HG02763 (cell line): ENCODE measurements at regions not wholly inside any gene's neighbourhood (a gene's known extent, or its start where the extent isn't known, plus 50 kb on each side); places are given as distances from the start of the nearest gene placed in this dataset.

Experiments used
- ATAC-seq: cut with Tn5 transposase; IDR thresholded peaks from one replicate; pipeline ENCODE4 v1.9.1; 2021; ENCODE audit warnings: mild to moderate bottlenecking, moderate library complexity; ENCODE audit not compliant: unreplicated experiment

DNA sequence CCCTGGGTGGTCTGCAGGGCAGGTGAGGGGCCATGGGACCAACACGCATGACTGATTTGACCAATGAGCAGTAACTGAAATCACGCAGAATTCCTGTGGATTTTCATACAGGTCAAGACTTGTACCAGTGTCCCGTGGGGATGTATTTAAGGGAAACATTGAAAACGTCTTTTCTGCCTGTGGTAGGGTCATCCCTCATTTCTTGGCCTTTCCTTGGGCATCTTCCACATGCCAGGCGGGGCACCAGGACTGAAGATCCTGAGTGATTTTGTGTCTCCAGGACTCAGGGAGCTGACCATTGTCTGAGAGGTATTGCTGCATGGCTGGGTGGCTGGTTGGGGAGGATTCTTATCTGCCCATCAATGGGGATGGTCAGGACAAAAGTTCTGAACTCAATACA is 289.0 kb downstream of the GLRX3 start:
- no peak for ATAC-seq

DNA sequence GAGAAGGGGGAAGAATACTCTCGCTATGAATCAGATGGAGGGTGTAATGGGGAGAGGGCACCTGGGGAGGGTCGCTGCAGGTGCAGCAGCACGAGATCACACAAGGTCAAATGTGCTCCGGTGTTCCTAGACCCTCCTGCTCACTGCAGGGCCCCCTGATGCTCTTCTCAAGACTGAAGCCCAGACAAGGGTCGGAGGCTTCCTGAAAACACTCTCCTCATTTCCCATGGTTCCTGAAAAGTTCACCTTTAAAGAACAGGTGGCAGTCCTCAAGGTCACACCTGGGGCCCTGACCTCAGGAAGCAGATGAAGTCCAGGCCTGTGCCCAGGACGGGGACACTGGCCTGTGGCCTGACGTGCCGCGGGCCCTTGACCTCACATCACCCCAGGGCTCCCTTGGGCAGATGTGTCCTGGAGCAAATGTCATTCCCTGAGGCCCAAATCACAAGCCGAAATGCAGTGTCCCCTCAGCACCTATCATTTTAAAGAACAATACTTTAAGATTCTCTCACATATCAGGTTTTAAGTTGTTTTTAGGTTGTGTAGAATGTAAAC is 289.8 kb downstream of the GLRX3 start:
- no peak for ATAC-seq

DNA sequence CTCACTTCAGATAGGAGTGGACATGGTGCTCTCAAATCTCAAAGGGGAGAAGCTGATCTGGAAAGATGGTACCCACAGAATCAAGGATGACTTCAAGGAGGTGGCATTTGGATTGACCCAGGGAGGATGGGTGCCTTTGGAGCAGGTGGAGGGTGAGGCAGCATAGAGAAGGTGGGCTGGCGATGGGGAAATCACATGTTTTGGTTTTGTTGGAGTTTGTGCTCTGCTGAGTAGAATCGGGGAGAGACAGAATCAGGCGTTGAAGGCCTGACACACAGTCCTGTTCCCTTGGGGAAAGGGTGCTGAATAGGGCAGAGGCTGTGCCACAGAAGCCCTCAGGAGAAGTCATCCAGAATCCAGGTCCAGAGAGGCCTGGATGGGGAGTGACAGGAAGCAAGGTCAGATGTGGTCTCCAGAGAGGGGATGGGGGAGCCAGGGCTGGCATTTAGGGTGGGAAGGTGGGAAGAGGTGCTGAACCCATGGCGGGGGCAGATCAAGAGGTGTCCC is 291.1 kb downstream of the GLRX3 start:
- ATAC-seq = no peak

DNA sequence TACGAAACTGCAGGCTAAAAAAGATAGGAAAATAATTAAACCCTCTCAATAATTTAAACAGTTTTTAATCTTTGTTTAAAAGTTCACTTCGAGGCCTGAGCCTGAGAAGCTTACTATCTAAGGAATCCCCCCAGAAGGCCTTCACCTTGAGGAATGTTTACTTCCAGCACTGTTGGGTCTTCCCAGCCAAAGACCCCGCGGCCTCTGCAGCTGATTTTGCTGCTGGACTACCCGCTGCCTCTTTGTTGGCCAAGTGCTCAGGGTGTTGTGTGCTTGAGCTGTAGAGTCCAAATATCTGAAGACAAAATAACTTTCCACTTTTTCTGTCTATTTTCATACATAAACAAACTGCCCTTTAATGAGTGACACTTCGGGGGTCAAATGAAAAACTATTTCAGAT is 292.7 kb downstream of the GLRX3 start:
- no peak for ATAC-seq

DNA sequence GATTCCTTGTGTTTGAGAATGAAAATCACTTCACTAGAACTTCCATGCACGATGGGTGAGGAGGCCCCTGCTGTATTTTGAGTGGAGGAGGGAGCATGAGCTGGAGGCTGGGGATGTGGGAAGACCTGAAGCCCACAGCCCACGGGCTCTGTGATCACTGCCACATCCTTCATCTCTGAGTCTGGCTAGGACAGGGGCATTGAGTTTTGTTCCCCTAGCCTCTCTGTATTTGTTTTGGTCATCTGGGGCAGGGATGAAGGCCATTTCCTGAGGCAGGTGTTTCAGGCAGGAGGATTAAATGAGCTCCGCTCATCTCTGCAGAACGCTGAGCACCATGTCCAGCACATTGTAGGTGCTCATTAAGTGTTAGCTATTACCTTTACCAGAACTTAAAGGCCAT is 293.6 kb downstream of the GLRX3 start:
- no peak for ATAC-seq

DNA sequence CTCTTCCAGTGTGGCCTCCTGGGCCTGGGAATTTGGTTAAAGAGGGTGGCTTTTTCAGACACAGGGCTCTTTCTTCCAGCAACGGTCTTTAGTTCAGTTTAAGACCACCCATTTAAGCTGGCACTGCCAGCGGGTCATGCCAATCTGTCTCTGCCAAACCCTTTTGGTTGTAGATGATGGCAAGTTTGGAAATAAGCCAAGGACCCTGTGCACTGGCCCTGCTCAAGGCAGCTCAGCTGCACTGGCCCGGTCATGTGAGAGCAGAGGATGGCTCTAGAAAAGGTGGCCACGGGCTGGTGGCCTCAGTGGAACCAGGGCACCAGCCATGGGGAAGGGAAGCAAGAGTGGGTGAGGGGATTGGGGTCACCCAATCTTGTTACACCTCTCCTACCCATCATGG is 294.1 kb downstream of the GLRX3 start:
- ATAC-seq = no peak

DNA sequence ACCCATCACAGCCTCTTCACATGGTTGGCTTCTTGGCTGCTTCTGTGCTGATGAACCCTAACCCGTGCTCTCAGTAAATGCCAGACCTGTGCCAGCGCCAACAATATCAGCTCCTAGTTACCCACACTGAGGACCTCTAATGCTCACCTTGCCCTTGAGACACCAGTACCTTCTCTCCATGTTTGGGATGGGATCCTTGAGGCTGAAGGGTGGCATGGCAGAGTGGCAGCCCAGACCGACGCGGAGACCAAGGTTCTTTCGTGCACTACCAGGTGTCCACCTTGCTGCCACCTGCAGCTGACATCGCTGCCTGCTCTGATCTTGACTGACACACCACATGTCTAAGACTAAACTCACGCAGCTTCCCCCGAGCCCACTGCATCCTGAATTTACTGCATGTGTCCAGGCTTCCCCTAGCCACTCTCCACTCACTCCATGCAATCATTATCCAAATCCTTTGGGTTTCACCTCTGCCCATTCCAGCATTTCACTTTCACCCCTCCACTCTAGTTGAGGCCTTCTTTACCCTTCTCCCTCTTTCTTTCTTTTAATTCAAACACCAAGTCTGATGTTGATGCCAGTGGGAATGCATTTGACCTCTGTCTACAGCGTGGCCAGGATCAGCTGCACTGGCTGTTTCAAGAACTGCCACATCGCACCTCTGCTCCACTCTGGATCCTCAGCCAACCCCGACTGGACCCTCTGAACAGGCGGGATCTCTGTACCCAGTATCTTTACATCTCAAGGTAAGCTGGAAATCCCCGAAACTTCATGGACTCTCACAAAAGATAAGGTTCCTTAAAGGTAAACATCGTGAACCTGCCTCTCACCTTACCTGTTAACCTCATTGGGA is 294.9 kb downstream of the GLRX3 start:
- no peak for ATAC-seq

DNA sequence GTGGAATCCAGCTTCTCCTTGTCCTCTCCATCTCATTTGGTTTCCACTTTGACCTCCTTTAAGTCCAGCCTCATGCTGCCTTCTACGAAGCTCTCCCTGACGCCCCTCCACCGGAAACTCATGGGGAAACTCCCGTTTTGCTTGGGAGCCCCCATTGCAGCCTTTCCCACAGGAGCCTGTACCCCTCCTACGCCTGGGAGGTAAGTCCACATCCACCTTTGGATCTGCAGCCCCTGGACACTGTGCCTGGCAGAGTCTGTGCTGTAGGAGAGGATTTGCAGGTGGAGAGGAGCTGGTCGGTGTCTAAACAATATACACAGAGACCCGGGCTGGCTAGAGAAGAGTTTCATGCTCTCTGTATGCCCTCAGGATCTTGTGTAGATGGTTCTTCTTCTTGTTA is 296.1 kb downstream of the GLRX3 start:
- ATAC-seq = no peak

DNA sequence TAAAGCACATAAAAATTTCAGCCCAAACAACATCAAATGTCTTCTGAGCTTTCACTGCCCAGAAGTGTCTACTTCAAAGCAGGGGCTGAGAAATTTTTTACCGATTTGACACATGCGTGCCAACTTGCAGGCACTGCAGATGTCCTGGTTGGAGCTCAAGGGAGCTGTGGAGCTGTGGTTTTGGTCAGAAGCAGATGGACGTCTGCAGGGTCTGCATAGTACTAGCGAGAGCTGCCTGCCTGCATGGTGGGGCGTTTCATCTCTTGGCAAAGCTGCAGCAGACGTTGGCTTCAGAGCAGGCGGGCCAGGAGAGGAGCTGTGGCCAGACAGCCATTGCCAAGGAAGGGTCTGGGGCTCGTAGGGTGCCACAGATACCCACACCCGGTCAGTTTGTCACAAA is 296.7 kb downstream of the GLRX3 start:
- no peak for ATAC-seq

DNA sequence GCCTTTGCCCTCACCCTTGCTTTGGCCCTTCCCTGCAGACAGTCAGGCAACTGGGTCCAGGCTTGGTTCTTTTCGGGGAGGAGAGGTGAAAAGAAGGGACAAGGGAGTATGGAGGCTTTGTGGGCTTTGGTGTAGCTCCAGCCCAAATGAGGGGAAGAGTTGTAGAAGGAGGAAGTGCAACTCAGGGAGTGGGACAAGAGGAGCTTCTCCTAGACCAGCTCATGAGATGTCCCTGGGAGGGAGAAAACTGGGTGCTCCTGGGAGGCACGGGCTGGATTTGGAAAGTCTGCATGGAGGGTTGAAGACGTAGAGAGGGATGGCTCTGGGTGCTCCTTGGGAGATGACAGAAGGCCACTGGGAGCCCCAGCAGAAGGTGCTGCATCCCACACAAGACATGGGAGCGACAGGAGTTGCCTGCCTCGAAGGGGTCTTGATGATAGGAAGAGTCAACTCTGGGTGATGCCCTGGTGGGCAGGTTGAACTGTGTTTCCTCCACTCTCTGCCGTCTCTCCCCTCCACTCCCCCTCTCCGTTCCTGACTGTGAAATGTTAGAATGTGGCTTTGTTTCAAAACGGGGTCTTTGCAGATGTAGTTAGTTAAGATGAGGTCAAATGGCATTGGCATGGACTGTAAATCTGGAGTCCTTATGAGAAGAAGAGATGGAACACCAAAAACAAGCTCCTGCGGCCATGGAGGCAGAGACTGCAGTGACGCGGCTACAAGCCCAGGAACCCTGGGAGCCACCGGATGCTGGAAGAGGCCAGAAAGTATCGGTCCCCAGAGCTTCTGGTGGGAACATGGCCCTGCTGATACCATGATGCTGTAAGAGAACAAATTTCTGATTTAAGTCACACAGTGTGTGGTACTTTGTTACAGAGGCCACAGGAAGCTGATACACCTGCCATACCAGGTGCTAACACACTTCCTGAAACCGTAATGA is 298.5 kb downstream of the GLRX3 start:
- ATAC-seq = no peak

DNA sequence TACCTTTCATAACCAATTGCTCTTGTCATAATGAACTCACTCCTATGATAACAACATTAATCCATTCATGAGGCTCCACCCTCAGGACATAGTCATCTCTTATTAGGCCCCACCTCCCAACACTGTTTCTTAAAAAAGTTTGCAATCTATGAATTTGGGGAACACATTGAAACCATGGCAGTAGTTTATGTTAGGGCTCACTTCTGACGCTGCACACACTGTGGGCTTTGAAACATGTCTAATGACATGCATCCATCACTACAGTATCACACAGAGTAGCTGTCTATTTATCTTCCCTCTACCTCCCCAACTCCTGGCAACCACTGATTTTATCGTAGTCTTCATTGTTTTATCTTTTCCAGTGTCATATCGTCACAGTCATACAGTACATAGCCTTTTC is 299.8 kb downstream of the GLRX3 start:
- no peak for ATAC-seq

DNA sequence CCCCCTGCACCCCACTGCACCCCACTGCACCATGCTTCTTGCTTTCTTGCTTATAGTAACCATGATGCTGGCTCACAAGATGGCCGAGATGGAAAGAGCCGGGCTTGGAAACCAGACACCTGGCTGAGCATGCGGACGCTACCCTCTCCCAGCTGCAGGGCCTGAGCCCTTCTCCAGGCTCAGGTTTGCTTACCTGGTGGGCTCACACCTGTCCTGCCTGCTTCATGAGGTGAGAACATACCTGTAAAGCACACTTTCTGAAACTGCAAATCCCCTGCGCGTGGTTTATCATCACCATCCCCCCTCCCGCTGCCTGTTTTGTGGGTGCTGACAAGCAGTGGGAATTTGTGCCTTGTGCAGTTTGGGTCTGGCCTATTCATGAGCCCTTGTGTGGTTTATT is 302.7 kb downstream of the GLRX3 start:
- no peak for ATAC-seq

DNA sequence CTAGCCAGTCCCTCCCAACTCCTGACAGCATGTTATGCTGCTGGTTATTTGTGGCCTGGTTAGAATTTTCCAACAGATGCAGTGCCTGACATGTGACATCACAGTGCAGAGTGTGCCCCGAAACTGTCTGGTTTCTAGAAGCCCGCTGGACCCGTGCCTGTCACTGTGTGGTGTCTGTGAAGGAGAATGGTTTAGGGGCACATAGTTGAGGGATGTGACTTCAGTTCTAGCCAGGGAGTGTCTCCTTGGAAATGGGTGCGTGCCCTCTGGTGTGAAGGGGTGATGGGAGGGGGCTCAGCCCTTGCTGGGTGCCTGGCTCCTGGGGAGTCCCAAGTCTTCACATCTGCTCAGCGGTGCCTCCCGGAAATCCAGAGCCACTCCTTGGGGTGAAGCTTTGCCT is 303.6 kb downstream of the GLRX3 start:
- ATAC-seq = no peak

DNA sequence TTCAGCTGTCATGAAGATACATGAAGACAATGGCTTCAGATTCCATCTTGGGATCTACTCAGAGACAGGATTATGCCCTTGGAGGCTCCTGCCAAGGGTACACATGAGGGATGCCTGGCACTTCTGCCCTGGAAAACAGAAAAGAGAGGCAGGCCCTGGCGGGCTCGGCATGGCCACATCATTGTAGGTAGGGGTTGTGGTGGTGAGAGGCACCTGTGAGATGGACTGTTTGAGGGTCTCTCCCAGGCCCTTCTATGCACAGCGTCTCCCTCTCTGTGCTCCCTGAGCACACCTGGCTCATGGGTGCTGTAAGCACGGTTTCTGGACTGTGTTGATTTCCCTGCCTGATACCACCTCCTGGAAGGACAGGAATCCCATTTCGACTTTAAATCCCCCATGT is 304.3 kb downstream of the GLRX3 start:
- ATAC-seq = no peak

DNA sequence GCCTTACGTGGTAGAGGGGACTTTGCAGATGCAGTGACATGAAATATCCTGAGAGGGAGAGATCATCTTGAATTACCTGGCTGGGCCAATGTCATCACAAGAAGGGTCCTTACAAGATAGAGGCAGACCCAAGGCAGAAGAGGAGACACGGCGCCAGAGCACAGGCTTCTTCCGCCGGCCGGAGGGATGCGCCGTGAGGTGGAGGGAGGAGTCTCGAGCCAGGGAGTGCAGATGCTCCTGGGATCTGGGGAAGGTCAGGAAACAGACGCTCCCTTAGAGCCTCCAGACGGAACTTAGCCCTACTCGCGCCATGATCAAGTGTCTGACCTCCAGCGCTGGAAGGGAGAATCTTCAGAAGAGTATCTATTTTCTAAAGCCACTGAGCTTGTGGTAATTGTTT is 304.8 kb downstream of the GLRX3 start:
- ATAC-seq = no peak

DNA sequence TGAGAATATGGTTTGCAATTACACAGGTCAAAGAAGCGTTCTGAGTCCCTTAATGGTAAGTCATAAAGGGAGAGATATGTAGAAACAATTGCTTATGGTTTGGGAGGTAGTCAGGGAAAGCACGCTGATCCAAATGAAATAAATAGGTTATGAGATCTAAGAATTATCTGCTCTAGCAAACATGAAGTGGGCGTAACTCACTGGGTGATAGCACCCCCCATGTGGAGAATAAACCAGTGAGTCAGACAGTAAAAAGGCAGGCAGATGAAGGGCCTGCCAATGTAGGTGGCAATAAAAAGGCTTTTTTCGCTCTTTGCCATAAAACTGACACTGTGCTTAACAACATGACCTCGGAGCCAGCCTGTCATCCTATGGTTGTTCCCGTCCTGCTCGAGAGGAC is 306.9 kb downstream of the GLRX3 start:
- ATAC-seq = no peak

DNA sequence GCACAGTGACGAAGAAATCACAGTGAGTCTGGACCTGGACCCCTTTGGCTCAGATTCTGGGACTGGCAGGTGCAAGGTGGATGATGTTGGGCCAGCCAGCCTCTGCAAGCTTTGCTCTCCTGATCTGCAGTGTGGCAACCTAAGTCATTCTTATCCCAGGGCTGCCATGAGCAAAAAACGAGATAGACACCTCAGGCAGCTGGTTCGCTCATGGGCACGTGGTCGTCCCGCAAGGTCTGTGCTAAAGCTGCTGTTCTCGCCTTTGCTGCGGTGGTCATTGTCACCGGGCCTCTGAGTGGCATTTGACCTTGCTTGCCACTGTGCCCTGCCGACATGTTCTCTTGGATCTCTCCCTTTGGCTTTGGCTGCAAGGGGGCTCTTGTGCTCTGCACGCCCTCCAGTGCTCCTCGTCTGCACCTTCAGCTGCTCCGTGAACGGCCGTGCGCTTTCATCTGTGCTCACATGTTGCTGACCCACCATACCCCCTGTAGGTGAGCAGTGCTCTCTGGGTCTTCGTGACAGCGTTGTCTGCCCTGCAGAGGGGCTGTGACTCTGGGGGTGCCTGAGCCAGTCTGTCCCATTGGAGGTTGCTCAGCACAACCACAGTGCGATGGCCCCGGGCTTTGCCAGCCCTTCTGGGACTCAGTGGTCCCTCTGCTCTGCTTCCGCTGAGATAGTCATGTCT is 317.0 kb downstream of the GLRX3 start:
- ATAC-seq = no peak

DNA sequence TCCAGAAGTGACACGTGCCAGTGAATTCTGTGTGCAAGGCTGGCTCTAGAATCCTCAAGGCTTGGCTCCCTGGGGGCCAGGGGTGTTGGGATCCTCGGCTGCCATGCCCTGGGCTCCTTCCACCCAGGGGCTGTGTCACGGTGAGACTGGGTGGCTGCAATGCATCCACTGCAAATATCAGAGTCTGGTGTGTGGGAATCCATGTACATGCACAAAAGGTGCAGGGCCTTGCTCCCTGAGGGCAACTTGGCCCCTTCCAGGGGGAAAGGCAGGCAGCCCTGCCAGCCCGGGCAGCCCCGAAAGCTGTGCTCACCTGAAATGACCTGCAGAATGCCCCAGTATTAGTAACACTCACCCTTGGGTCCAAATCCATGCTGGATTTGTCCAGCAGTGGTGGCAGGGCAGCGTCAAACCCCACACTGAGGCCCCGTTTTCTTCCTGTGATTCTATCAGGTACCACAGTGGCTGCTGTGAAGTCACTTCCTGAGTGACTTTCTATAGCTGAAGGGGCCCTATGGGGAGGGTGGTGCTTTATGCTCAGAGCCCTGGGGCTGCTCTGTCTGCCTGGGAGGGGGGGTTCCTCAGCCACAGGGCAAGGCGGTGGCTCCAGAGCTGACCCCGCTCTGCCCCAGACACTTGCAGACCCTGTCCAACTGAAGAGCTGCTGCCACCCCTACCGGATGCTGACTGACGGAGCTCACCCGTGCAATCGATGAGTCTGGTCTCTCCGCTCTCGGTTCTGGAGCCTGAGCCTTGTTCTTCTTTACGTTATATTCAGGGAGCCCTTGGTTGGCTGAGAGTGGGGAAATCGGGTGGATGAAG is 317.7 kb downstream of the GLRX3 start:
- ATAC-seq = no peak

DNA sequence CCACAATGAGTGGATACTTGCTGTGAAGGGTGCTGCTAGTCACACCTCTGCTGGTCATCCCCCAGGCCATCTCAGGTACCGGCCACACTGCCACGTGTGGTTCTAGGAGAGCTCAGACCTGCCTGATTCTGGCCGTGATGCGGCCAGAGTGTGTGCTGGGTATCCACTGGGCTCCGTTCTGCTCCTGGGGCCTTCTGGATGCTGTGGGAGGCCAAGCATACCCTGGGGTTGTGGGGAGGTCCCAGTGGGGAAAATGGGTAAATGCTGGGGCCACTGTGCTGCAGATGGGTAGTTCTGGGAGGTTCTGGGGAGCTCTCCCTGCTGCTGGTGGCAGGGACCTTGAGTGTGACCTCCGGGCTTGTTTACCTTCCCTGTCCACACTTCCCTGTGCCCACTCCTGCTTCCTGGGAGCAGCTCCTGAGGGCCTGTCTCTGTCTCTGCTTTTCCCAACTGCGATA is 318.4 kb downstream of the GLRX3 start:
- ATAC-seq = no peak

DNA sequence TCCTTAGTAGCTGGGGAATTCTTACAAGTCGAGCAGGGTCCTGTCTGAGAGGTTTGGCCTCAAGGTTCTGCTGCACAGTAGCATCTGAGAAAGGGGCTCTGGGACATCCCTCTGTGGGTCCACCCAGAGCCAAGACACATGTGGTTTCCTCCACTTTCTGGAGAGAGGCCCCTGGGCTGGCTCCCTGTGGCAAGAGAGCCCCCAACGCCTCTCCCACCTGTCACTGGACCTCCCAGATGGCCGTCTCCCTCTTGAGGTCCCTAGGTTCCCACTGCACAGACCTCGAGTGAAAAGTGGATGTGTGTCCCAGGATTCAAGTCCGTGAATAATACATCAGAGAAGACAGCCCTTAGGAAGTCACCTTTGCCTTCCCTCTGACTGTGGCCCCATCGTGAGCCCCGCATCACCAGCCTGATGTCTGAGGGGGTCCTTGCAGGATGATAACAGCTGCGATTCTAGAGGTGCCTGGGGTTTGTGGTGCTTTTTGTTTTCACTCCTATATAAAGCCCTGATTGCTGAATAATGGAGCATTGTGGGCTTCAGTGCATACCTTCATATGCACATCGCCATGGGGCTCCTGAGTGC is 319.0 kb downstream of the GLRX3 start:
- ATAC-seq = no peak
